ENCODE measurements at regions not wholly inside any gene's neighbourhood (a gene's known extent, or its start where the extent isn't known, plus 50 kb on each side); places are given as distances from the start of the nearest gene placed in this dataset.
"Not testable (repeated sequence)": the region's sequence is repeated elsewhere in the genome, so short reads cannot be mapped to it uniquely, and the experiment has no call there.

DNA sequence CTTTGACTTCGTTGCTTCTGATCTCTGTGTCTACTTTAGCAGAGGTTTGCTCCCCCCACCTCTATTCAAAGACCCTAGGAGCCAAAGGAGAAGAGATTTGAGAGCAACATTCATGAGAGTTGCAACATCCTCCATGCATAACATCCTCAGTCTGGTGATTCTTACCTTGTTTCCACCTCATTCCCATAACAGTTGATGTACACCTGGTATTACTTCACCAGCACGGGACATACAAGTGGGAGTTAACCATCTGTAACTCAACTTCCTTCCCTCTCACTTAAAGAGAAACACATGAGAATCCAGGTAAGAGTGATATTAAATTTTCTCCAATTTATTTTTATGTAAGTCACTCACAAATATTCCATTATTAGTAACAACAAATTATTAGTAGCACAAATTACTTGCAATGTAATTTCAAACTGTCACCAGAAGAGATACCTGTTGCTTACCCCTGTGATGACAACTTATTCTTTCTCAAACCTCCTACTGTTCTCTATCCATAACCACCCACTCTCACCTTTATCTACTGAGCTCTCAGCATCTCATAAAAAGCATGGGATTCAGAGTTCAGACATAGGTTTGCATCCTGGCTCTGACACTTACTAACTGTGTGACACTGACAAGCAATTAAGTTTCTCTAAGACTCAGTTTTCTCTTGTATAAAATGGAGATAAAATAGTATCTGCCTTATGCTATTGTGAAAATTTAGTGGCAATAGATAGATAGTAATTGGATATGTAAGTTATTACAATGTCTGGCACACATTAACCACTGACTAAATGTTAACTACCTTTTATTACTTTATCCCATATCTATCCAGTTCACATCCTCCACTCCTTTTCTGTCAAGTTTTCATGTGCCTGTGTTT is 184.6 kb upstream of the SRD5A2 start:
- TF ChIP-seq EZH2 (IDR thresholded peaks at IDR 0.05; ENCODE audit: low read depth) = no peak
- TF ChIP-seq, protein P1, sequence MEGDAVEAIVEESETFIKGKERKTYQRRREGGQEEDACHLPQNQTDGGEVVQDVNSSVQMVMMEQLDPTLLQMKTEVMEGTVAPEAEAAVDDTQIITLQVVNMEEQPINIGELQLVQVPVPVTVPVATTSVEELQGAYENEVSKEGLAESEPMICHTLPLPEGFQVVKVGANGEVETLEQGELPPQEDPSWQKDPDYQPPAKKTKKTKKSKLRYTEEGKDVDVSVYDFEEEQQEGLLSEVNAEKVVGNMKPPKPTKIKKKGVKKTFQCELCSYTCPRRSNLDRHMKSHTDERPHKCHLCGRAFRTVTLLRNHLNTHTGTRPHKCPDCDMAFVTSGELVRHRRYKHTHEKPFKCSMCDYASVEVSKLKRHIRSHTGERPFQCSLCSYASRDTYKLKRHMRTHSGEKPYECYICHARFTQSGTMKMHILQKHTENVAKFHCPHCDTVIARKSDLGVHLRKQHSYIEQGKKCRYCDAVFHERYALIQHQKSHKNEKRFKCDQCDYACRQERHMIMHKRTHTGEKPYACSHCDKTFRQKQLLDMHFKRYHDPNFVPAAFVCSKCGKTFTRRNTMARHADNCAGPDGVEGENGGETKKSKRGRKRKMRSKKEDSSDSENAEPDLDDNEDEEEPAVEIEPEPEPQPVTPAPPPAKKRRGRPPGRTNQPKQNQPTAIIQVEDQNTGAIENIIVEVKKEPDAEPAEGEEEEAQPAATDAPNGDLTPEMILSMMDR (conservative IDR thresholded peaks at IDR 0.05) = no peak

DNA sequence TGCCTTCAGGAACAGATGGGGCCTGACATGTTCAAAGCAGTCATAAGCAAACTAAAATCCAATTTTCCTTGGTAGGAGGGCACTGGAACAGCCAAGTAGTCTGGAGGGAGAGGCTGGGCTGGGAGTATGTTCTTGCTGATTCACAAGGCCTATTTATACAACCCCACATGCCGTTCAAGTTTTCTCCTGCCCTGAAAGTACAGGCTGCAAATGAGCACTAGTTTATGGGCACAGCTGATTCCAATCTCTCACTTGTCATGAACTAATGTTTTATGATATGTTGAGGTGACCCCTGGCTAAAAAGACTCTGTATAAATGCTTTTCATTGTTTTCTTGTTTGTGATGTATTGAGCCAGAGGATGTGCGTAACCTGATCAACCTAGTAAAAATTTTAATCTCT is 183.4 kb upstream of the SRD5A2 start:
- Histone ChIP-seq H3K4me1 (replicated peaks; ENCODE audit: insufficient read depth) (no peaks in the 10 kb centered on the region), H3K79me2 (ENCODE audit: low read depth) (no peaks in the 10 kb centered on the region), H3K9me3 (ENCODE audit: insufficient read depth, low read depth) (peaks cover 9% of the 10 kb centered on the region), H3F3A (ENCODE audit: insufficient read depth, low read depth) (no peaks in the 10 kb centered on the region), H3K27me3 (ENCODE audit: insufficient read depth, low read depth) (no peaks in the 10 kb centered on the region), H2AFZ (0 out of 2 replicates have a peak overlapping the region, but pooled peaks have one; percentile 7), H3K4me2 (no peak overlapping the region), H3K27ac (no peak overlapping the region), H3K36me3 (ENCODE audit: low read depth) (no peaks in the 10 kb centered on the region), H4K20me1 (ENCODE audit: insufficient read depth) (no peaks in the 10 kb centered on the region), H3K4me3 (no peak overlapping the region), H3K9me2 (ENCODE audit: insufficient read depth) (no peaks in the 10 kb centered on the region)
- intact Hi-C loops (cut with micrococcal nuclease; ENCODE audit: unreplicated experiment) = no loop called here
- no peak for TF ChIP-seq EZH2 (IDR thresholded peaks at IDR 0.05; ENCODE audit: low read depth)
- TF ChIP-seq, protein P1 (conservative IDR thresholded peaks at IDR 0.05) = no peak
- BruUV-seq (replicated peaks) = no TSS peak
- DNase-seq = no peak
- POLR2A ChIA-PET (ENCODE audit: unreplicated experiment) = no interaction called here
- CTCF ChIA-PET = no interaction called here

More for the DNA sequence above, 184.6 kb upstream of the SRD5A2 start:
- Histone ChIP-seq H3F3A (ENCODE audit: insufficient read depth, low read depth) (no peaks in the 10 kb centered on the region), H3K36me3 (ENCODE audit: low read depth) (no peaks in the 10 kb centered on the region), H3K79me2 (ENCODE audit: low read depth) (no peaks in the 10 kb centered on the region), H3K27ac (no peak overlapping the region), H3K9me3 (ENCODE audit: insufficient read depth, low read depth) (peaks cover 8% of the 10 kb centered on the region), H3K9me2 (ENCODE audit: insufficient read depth) (no peaks in the 10 kb centered on the region), H3K4me2 (no peak overlapping the region), H3K4me1 (replicated peaks; ENCODE audit: insufficient read depth) (no peaks in the 10 kb centered on the region), H3K4me3 (no peak overlapping the region), H3K27me3 (ENCODE audit: insufficient read depth, low read depth) (no peaks in the 10 kb centered on the region), H2AFZ (no peak overlapping the region), H4K20me1 (ENCODE audit: insufficient read depth) (no peaks in the 10 kb centered on the region)
- no TSS peak for BruUV-seq (replicated peaks)
- ChIA-PET CTCF (no interaction called here), POLR2A (ENCODE audit: unreplicated experiment) (no interaction called here)
- no peak for DNase-seq
- intact Hi-C loops (cut with micrococcal nuclease; ENCODE audit: unreplicated experiment) = no loop called here

DNA sequence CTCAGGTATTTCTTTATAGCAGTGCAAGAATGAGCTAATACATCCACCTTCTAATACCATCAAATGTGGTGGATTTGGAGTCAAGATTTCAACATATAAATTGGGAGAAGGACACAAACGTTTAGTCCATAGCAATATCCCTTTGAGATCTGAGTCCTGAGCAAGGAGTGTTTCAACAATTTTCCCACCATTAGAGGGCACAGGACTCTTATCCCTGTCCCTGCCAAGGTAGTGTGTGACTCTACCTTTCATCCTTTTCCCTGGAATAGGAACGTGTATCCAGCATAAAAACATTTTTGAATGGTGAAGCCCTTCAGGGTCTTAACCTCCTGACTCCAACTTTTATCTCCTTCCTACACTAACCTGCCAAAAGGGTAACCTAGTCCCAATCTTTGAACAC is 181.3 kb upstream of the SRD5A2 start:
- H3K79me2 ChIP-seq (ENCODE audit: low read depth) = no peaks in the 10 kb centered on the region
- no peak overlapping the region for H2AFZ ChIP-seq
- H3K9me3 ChIP-seq (ENCODE audit: insufficient read depth, low read depth) = peaks cover 9% of the 10 kb centered on the region
- ChIA-PET CTCF (interaction anchor here (0.5 kb wide), 1 partner anchor 1785 kb away, joined by 13 read pairs; no protein-coding TSS in a partner anchor), POLR2A (ENCODE audit: unreplicated experiment) (no interaction called here)
- H3K9me2 ChIP-seq (ENCODE audit: insufficient read depth) = no peaks in the 10 kb centered on the region
- H3K4me2 ChIP-seq = no peak overlapping the region
- intact Hi-C loops (cut with micrococcal nuclease; ENCODE audit: unreplicated experiment) = no loop called here
- H3F3A ChIP-seq (ENCODE audit: insufficient read depth, low read depth) = no peaks in the 10 kb centered on the region
- H3K27ac ChIP-seq = no peak overlapping the region
- BruUV-seq (replicated peaks) = no TSS peak
- H3K4me1 ChIP-seq (replicated peaks; ENCODE audit: insufficient read depth) = no peaks in the 10 kb centered on the region
- TF ChIP-seq, protein P1 (conservative IDR thresholded peaks at IDR 0.05) = no peak
- TF ChIP-seq EZH2 (IDR thresholded peaks at IDR 0.05; ENCODE audit: low read depth) = no peak
- H3K36me3 ChIP-seq (ENCODE audit: low read depth) = no peaks in the 10 kb centered on the region
- no peak for DNase-seq
- H3K4me3 ChIP-seq = no peak overlapping the region
- H4K20me1 ChIP-seq (ENCODE audit: insufficient read depth) = no peaks in the 10 kb centered on the region
- H3K27me3 ChIP-seq (ENCODE audit: insufficient read depth, low read depth) = no peaks in the 10 kb centered on the region

DNA sequence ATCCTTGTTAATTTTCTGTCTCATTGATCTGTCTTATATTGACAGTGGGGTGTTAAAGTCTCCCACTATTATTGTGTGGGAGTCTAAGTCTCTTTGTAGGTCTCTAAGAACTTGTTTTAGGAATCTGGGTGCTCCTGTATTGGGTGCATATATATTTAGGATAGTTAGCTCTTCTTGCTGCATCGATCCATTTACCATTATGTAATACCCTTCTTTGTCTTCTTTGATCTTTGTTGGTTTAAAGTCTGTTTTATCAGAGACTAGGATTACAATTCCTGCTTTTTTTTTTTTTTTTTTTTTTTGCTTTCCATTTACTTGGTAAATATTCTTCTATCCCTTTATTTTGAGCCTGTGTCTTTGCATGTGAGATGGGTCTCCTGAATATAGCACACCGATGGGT is 176.6 kb upstream of the SRD5A2 start:
- BruUV-seq (replicated peaks); CTCF ChIA-PET; POLR2A ChIA-PET (ENCODE audit: unreplicated experiment): not testable (repeated sequence)

DNA sequence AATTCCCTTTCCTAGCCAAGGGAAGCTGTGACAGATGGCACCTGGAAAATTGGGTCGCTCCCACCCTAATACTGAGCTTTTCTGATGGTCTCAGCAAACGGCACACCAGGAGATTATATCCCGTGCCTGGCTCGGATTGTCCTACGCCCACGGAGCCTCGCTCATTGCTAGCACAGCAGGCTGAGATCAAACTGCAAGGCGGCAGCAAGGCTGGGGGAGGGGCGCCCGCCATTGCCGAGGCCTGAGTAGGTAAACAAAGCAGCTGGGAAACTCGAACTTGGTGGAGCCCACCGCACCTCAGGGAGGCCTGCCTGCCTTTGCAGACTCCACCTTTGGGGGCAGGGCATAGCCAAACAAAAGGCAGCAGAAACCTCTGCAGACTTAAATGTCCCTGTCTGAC is 168.0 kb upstream of the SRD5A2 start:
- H3K27ac ChIP-seq; H3K9me2 ChIP-seq (ENCODE audit: insufficient read depth); POLR2A ChIA-PET (ENCODE audit: unreplicated experiment); H3F3A ChIP-seq (ENCODE audit: insufficient read depth, low read depth); CTCF ChIA-PET; H3K79me2 ChIP-seq (ENCODE audit: low read depth); H2AFZ ChIP-seq; H3K4me3 ChIP-seq; H3K27me3 ChIP-seq (ENCODE audit: insufficient read depth, low read depth); intact Hi-C loops (cut with micrococcal nuclease; ENCODE audit: unreplicated experiment); BruUV-seq (replicated peaks); H3K36me3 ChIP-seq (ENCODE audit: low read depth); H3K4me2 ChIP-seq; H4K20me1 ChIP-seq (ENCODE audit: insufficient read depth); DNase-seq: not testable (repeated sequence)
- H3K9me3 ChIP-seq (ENCODE audit: insufficient read depth, low read depth) = peaks cover 15% of the 10 kb centered on the region; the same call in 1 of the 2 replicates
- H3K4me1 ChIP-seq (replicated peaks; ENCODE audit: insufficient read depth) = peaks cover 10% of the 10 kb centered on the region

More for the DNA sequence above, 176.6 kb upstream of the SRD5A2 start:
- H3K4me2 ChIP-seq; H3K27me3 ChIP-seq (ENCODE audit: insufficient read depth, low read depth); H3K4me1 ChIP-seq (replicated peaks; ENCODE audit: insufficient read depth); H3K36me3 ChIP-seq (ENCODE audit: low read depth); H2AFZ ChIP-seq; H3K9me2 ChIP-seq (ENCODE audit: insufficient read depth); DNase-seq; H4K20me1 ChIP-seq (ENCODE audit: insufficient read depth); intact Hi-C loops (cut with micrococcal nuclease; ENCODE audit: unreplicated experiment); H3F3A ChIP-seq (ENCODE audit: insufficient read depth, low read depth); H3K79me2 ChIP-seq (ENCODE audit: low read depth); H3K27ac ChIP-seq; H3K9me3 ChIP-seq (ENCODE audit: insufficient read depth, low read depth); H3K4me3 ChIP-seq: not testable (repeated sequence)

Measured in PC-9 (cell line).